PC-9 (cell line): ENCODE measurements at regions not wholly inside any gene's neighbourhood (a gene's known extent, or its start where the extent isn't known, plus 50 kb on each side); places are given as distances from the start of the nearest gene placed in this dataset.

Experiments
- BruUV-seq: library from RNA; stranded (reverse); fragments of 400-500 nt; replicated peaks from 2 replicates; lab custom pipeline; 2021; lab: Mats Ljungman, UMichigan
- CTCF ChIA-PET: fragments of 300-600 bp; sonication (Branson Sonifier 250); formaldehyde crosslinking; loops from one replicate; lab custom pipeline; 2022; ENCODE audit warnings: antibody characterized with exemption; lab: Charles Lee
- POLR2A ChIA-PET: fragments of 300-600 bp; sonication (Branson Sonifier 250); formaldehyde crosslinking; loops from one replicate; lab custom pipeline; 2022; ENCODE audit warnings: antibody characterized with exemption; ENCODE audit not compliant: unreplicated experiment; lab: Charles Lee
- DNase-seq, 2 experiments: peaks; one replicate each; pipeline versions ENCODE4 v3.0.0 to v3.0.0-alpha.2; 2015 to 2022; ENCODE audit warnings: mixed read lengths in 1 of 2
- H2AFZ ChIP-seq: fragments of 200-600 bp; sonication (generic); 2 replicates; pipeline ENCODE4 v1.8.1; 2017; ENCODE audit warnings: antibody characterized with exemption
- H3F3A ChIP-seq: fragments of 200-600 bp; sonication (generic); 2 replicates; pipeline ENCODE4 v1.8.1; 2017; ENCODE audit warnings: antibody characterized with exemption, mild to moderate bottlenecking, low read depth; ENCODE audit not compliant: insufficient read depth
- H3K27ac ChIP-seq: fragments of 200-600 bp; sonication (generic); 2 replicates; pipeline ENCODE4 v1.6.1; 2016; ENCODE audit warnings: mixed run types
- H3K27me3 ChIP-seq: fragments of 200-600 bp; sonication (generic); 2 replicates; pipeline ENCODE4 v1.6.1; 2016; ENCODE audit warnings: low read depth, mixed run types; ENCODE audit not compliant: insufficient read depth
- H3K36me3 ChIP-seq: fragments of 200-600 bp; sonication (generic); 2 replicates; pipeline ENCODE4 v1.6.1; 2016; ENCODE audit warnings: low read depth, mixed run types
- H3K4me1 ChIP-seq: fragments of 200-600 bp; sonication (generic); replicated peaks from 2 replicates; pipeline ENCODE4 v1.6.1; 2016; ENCODE audit warnings: mixed run types; ENCODE audit not compliant: insufficient read depth
- H3K4me2 ChIP-seq: fragments of 200-600 bp; sonication (generic); 2 replicates; pipeline ENCODE4 v1.6.1; 2017; ENCODE audit warnings: mixed run types
- H3K4me3 ChIP-seq: fragments of 200-600 bp; sonication (generic); 2 replicates; pipeline ENCODE4 v1.6.1; 2016; ENCODE audit warnings: mixed run types
- H3K79me2 ChIP-seq: fragments of 200-600 bp; sonication (generic); 2 replicates; pipeline ENCODE4 v1.6.1; 2017; ENCODE audit warnings: low read depth, mixed run types
- H3K9me2 ChIP-seq: fragments of 200-600 bp; sonication (generic); 2 replicates; pipeline ENCODE4 v1.8.1; 2017; ENCODE audit warnings: mild to moderate bottlenecking; ENCODE audit not compliant: insufficient read depth
- H3K9me3 ChIP-seq: fragments of 200-600 bp; sonication (generic); 2 replicates; pipeline ENCODE4 v1.8.1; 2016; ENCODE audit warnings: low read depth; ENCODE audit not compliant: insufficient read depth
- H4K20me1 ChIP-seq: fragments of 200-600 bp; sonication (generic); 2 replicates; pipeline ENCODE4 v1.8.1; 2017; ENCODE audit not compliant: insufficient read depth
- EZH2 ChIP-seq: fragments of 200-600 bp; sonication (generic); IDR thresholded peaks from 2 replicates; pipeline ENCODE4 v1.8.0; 2017; ENCODE audit warnings: antibody characterized with exemption, low read depth
- intact Hi-C: fragments of 100-400 bp; cut with micrococcal nuclease; formaldehyde crosslinking; loops from one replicate; pipeline ENCODE4 v1.10.0; 2022; ENCODE audit not compliant: unreplicated experiment
- TF ChIP-seq, protein P1 (sequence below): fragments of 200-600 bp; sonication (generic); conservative IDR thresholded peaks from 2 replicates; pipeline ENCODE4 v1.6.1; 2017; ENCODE audit warnings: mixed run types, antibody characterized with exemption, mild to moderate bottlenecking, moderate library complexity

DNA sequence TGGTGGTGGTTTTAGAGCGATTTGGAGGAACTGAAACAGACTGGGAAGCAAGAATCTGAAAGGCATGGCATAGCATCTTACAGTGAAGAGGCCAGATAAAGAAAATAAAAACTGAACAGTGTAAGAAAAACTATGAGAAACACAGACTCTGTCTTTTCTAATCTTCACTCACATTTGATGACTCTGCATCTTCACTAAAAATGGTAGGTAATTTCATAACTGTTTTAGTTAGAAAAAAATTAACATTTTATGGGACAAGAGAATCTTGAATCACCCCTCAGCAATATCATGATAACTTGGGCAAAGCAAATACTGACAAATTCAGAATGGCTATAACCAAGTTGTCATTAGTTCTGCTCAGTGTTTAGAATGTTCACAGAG is 812.6 kb downstream of the MCTP2 start:
- no peaks in the 10 kb centered on the region for H3K27me3 ChIP-seq

GRCh38 chr15:95044745-95045417 is 813.5 kb downstream of the MCTP2 start:
- Histone ChIP-seq H3F3A (no peaks in the 10 kb centered on the region), H3K4me1 (no peaks in the 10 kb centered on the region), H3K36me3 (no peaks in the 10 kb centered on the region), H2AFZ (no peak overlapping the region), H3K27me3 (no peaks in the 10 kb centered on the region), H3K4me3 (no peak overlapping the region), H4K20me1 (no peaks in the 10 kb centered on the region), H3K4me2 (no peak overlapping the region), H3K27ac (no peak overlapping the region), H3K79me2 (no peaks in the 10 kb centered on the region), H3K9me3 (no peaks in the 10 kb centered on the region), H3K9me2 (no peaks in the 10 kb centered on the region)
- DNase-seq, result no peak
- ChIA-PET POLR2A (no interaction called here), CTCF (no interaction called here)
- TF ChIP-seq, protein P1, sequence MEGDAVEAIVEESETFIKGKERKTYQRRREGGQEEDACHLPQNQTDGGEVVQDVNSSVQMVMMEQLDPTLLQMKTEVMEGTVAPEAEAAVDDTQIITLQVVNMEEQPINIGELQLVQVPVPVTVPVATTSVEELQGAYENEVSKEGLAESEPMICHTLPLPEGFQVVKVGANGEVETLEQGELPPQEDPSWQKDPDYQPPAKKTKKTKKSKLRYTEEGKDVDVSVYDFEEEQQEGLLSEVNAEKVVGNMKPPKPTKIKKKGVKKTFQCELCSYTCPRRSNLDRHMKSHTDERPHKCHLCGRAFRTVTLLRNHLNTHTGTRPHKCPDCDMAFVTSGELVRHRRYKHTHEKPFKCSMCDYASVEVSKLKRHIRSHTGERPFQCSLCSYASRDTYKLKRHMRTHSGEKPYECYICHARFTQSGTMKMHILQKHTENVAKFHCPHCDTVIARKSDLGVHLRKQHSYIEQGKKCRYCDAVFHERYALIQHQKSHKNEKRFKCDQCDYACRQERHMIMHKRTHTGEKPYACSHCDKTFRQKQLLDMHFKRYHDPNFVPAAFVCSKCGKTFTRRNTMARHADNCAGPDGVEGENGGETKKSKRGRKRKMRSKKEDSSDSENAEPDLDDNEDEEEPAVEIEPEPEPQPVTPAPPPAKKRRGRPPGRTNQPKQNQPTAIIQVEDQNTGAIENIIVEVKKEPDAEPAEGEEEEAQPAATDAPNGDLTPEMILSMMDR, result no peak
- TF ChIP-seq EZH2, result no peak
- intact Hi-C loops, result no loop called here
- BruUV-seq, result no TSS peak

More for the DNA sequence above, 812.6 kb downstream of the MCTP2 start:
- no peaks in the 10 kb centered on the region for H3K9me3 ChIP-seq
- no peak for DNase-seq
- no peaks in the 10 kb centered on the region for H4K20me1 ChIP-seq
- H2AFZ ChIP-seq, result no peak overlapping the region
- no peak overlapping the region for H3K27ac ChIP-seq
- no peaks in the 10 kb centered on the region for H3F3A ChIP-seq
- no peaks in the 10 kb centered on the region for H3K36me3 ChIP-seq
- H3K4me1 ChIP-seq, result no peaks in the 10 kb centered on the region
- H3K4me2 ChIP-seq, result no peak overlapping the region
- intact Hi-C loops, result no loop called here
- no peak overlapping the region for H3K4me3 ChIP-seq
- ChIA-PET POLR2A (no interaction called here), CTCF (no interaction called here)
- TF ChIP-seq, protein P1, result no peak
- no peak for TF ChIP-seq EZH2
- H3K9me2 ChIP-seq, result no peaks in the 10 kb centered on the region
- no peaks in the 10 kb centered on the region for H3K79me2 ChIP-seq
- no TSS peak for BruUV-seq

GRCh38 chr15:95051861-95052260 is 820.5 kb downstream of the MCTP2 start:
- intact Hi-C loops, result no loop called here
- Histone ChIP-seq H3K27ac (no peak overlapping the region), H3K4me2 (no peak overlapping the region), H3F3A (no peaks in the 10 kb centered on the region), H3K9me3 (no peaks in the 10 kb centered on the region), H4K20me1 (no peaks in the 10 kb centered on the region), H3K27me3 (no peaks in the 10 kb centered on the region), H3K36me3 (no peaks in the 10 kb centered on the region), H3K79me2 (no peaks in the 10 kb centered on the region), H3K4me1 (no peaks in the 10 kb centered on the region), H2AFZ (no peak overlapping the region), H3K4me3 (no peak overlapping the region), H3K9me2 (no peaks in the 10 kb centered on the region)
- ChIA-PET CTCF (no interaction called here), POLR2A (no interaction called here)
- BruUV-seq, result no TSS peak
- no peak for TF ChIP-seq EZH2
- TF ChIP-seq, protein P1, result no peak
- no peak for DNase-seq
